HCT116 (cell line): ENCODE measurements at regions not wholly inside any gene's neighbourhood (a gene's known extent, or its start where the extent isn't known, plus 50 kb on each side); places are given as distances from the start of the nearest gene placed in this dataset.

Source experiments
- ATAC-seq: fragments of 200-7000 bp; cut with Tn5 transposase; 2 replicates; pipeline ENCODE4 v1.9.1; 2020; ENCODE audit warnings: mild to moderate bottlenecking, moderate library complexity
- BruUV-seq: library from RNA; stranded (reverse); fragments of 400-500 nt; replicated peaks from 2 replicates; lab custom pipeline; 2021; lab: Mats Ljungman, UMichigan
- CTCF ChIA-PET: fragments of 300-600 bp; sonication (Branson Sonifier 250); formaldehyde crosslinking; loops from one replicate; lab custom pipeline; 2021; ENCODE audit warnings: antibody characterized with exemption; lab: Charles Lee
- POLR2A ChIA-PET: fragments of 300-600, 350-600 bp; sonication (Branson Sonifier 250); formaldehyde crosslinking; loops from one replicate; lab custom pipeline; 2021; ENCODE audit warnings: antibody characterized with exemption; lab: Charles Lee
- RAD21 ChIA-PET, 2 experiments: fragments of 300-600 bp; sonication (Branson Sonifier 250); formaldehyde crosslinking; loops; one replicate each; lab custom pipeline; 2023; ENCODE audit warnings: low total read pairs in 2 of 2; ENCODE audit not compliant: uncharacterized antibody in 2 of 2, unreplicated experiment in 2 of 2, low non-redundant PET in 1 of 2; lab: Charles Lee
- DNase-seq: peaks from one replicate; pipeline ENCODE4 v3.0.0-alpha.2; 2010; ENCODE audit warnings: low read depth, low spot score
- H2AFZ ChIP-seq: fragments of 200-600 bp; shearing (Covaris generic), sonication (generic); 2 replicates; pipeline ENCODE4 v1.6.1; 2017; ENCODE audit warnings: low read depth, mixed run types, mixed read lengths, antibody characterized with exemption, low read length; ENCODE audit not compliant: poor library complexity, severe bottlenecking
- H3K27ac ChIP-seq: 2 replicates; pipeline ENCODE4 v1.5.1; 2012; ENCODE audit warnings: low read depth, low read length
- H3K27me3 ChIP-seq: fragments of 200-600 bp; sonication (generic); 2 replicates; pipeline ENCODE4 v1.6.1; 2016; ENCODE audit warnings: mixed run types, low read length, mixed read lengths; ENCODE audit not compliant: insufficient read depth
- H3K36me3 ChIP-seq, 2 experiments: fragments of 200-500 bp in 1 of 2; fragments of 200-600 bp in 1 of 2; sonication (Bioruptor generic) in 1 of 2; sonication (generic) in 1 of 2; 2 replicates each; pipeline versions ENCODE4 v1.5.1 to v1.6.1; 2014 to 2016; ENCODE audit warnings: low read length in 2 of 2, inconsistent platforms in 1 of 2, mixed read lengths in 1 of 2, mixed run types in 1 of 2; ENCODE audit not compliant: insufficient read depth in 2 of 2, control insufficient read depth in 1 of 2
- H3K4me1 ChIP-seq, 2 experiments: fragments of 200-600 bp in 1 of 2; sonication (generic) in 1 of 2; 2 replicates each; pipeline versions ENCODE4 v1.5.1 to v1.6.1; 2012 to 2017; ENCODE audit warnings: low read length in 2 of 2, inconsistent platforms in 1 of 2, mild to moderate bottlenecking in 1 of 2, mixed read lengths in 1 of 2, mixed run types in 1 of 2, moderate library complexity in 1 of 2; ENCODE audit not compliant: insufficient read depth in 2 of 2, control insufficient read depth in 1 of 2
- H3K4me2 ChIP-seq: fragments of 200-600 bp; sonication (generic); 2 replicates; pipeline ENCODE4 v1.6.1; 2017; ENCODE audit warnings: mixed run types, low read length, mixed read lengths
- H3K4me3 ChIP-seq, 2 experiments: fragments of 200-600 bp in 1 of 2; sonication (generic) in 1 of 2; replicated peaks in 1 of 2; 2 replicates each; pipeline ENCODE4 v1.5.1; 2011 to 2016; ENCODE audit warnings: low read length in 2 of 2, control low read depth in 1 of 2, low read depth in 1 of 2, mild to moderate bottlenecking in 1 of 2, mixed read lengths in 1 of 2, mixed run types in 1 of 2
- H3K79me2 ChIP-seq: fragments of 200-600 bp; sonication (generic); 2 replicates; pipeline ENCODE4 v1.6.1; 2017; ENCODE audit warnings: mild to moderate bottlenecking, mixed run types, low read length, moderate library complexity, mixed read lengths; ENCODE audit not compliant: insufficient read depth
- H3K9ac ChIP-seq: fragments of 200-600 bp; sonication (generic); 2 replicates; pipeline ENCODE4 v1.6.1; 2016; ENCODE audit warnings: low read length, mixed read lengths
- H3K9me2 ChIP-seq: fragments of 200-600 bp; sonication (generic), shearing (Covaris generic); 2 replicates; pipeline ENCODE4 v1.6.1; 2017; ENCODE audit warnings: mixed run types, mild to moderate bottlenecking, moderate library complexity; ENCODE audit not compliant: insufficient read depth
- H3K9me3 ChIP-seq, 2 experiments: fragments of 200-500 bp in 1 of 2; fragments of 200-600 bp in 1 of 2; sonication (Bioruptor generic) in 1 of 2; sonication (generic) in 1 of 2; 2 replicates each; pipeline ENCODE4 v1.6.1; 2014 to 2017; ENCODE audit warnings: low read length in 2 of 2, mixed read lengths in 2 of 2, inconsistent platforms in 1 of 2, low read depth in 1 of 2, mild to moderate bottlenecking in 1 of 2, mixed run types in 1 of 2, moderate library complexity in 1 of 2; ENCODE audit not compliant: control insufficient read depth in 1 of 2, insufficient read depth in 1 of 2
- H4K20me1 ChIP-seq: fragments of 200-600 bp; sonication (generic), shearing (Covaris generic); 2 replicates; pipeline ENCODE4 v1.6.1; 2017; ENCODE audit warnings: mixed run types, mild to moderate bottlenecking, moderate library complexity; ENCODE audit not compliant: insufficient read depth
- ATF3 ChIP-seq: IDR thresholded peaks from 2 replicates; pipeline ENCODE4 v1.6.1; 2012
- CBX3 ChIP-seq: IDR thresholded peaks from 2 replicates; pipeline ENCODE4 v1.6.1; 2012; ENCODE audit warnings: low read depth
- EGR1 ChIP-seq: IDR thresholded peaks from 2 replicates; pipeline ENCODE4 v1.6.1; 2012; ENCODE audit warnings: low read depth
- ELF1 ChIP-seq: IDR thresholded peaks from 2 replicates; pipeline ENCODE4 v1.6.1; 2012; ENCODE audit warnings: low read depth, borderline replicate concordance
- EZH2phosphoT487 ChIP-seq: fragments of 200-600 bp; IDR thresholded peaks from 2 replicates; pipeline ENCODE4 v1.6.1; 2018; ENCODE audit warnings: antibody characterized with exemption, borderline replicate concordance
- FOSL1 ChIP-seq: IDR thresholded peaks from 2 replicates; pipeline ENCODE4 v1.6.1; 2012; ENCODE audit warnings: low read depth
- JUND ChIP-seq: IDR thresholded peaks from 2 replicates; pipeline ENCODE4 v1.6.1; 2012
- POLR2A ChIP-seq: IDR thresholded peaks from 2 replicates; pipeline ENCODE4 v1.7.0; 2011; ENCODE audit warnings: borderline replicate concordance; ENCODE audit not compliant: insufficient read depth, insufficient read length; ENCODE audit errors: extremely low read depth
- POLR2AphosphoS5 ChIP-seq: IDR thresholded peaks from 2 replicates; pipeline ENCODE4 v1.6.1; 2011; ENCODE audit warnings: mild to moderate bottlenecking, low read depth, low read length, moderate library complexity
- RAD21 ChIP-seq: IDR thresholded peaks from 2 replicates; pipeline ENCODE4 v1.6.1; 2012; ENCODE audit warnings: low read depth, mild to moderate bottlenecking
- SIN3A ChIP-seq: IDR thresholded peaks from 2 replicates; pipeline ENCODE4 v1.6.1; 2012; ENCODE audit warnings: low read depth
- SP1 ChIP-seq: IDR thresholded peaks from 2 replicates; pipeline ENCODE4 v1.6.1; 2012; ENCODE audit warnings: low read depth
- TCF7L2 ChIP-seq: IDR thresholded peaks from 2 replicates; pipeline ENCODE4 v1.7.0; 2011; ENCODE audit warnings: borderline replicate concordance, inconsistent platforms; ENCODE audit not compliant: insufficient read depth, insufficient read length; ENCODE audit errors: extremely low read depth
- ZBTB33 ChIP-seq: IDR thresholded peaks from 2 replicates; pipeline ENCODE4 v1.6.1; 2011; ENCODE audit warnings: mild to moderate bottlenecking, low read length, moderate library complexity; ENCODE audit not compliant: insufficient replicate concordance; ENCODE audit errors: extremely low read depth
- ZFX ChIP-seq: fragments of 450-650 bp; IDR thresholded peaks from 2 replicates; pipeline ENCODE4 v1.6.1; 2017
- ZNF274 ChIP-seq: fragments of 200-500 bp; sonication (Bioruptor generic); IDR thresholded peaks from 2 replicates; pipeline ENCODE4 v1.6.1; 2014; ENCODE audit warnings: mild to moderate bottlenecking, low read depth, low read length, inconsistent platforms
- intact Hi-C: fragments of 100-400 bp; cut with micrococcal nuclease; formaldehyde crosslinking; loops from 2 replicates; pipeline ENCODE4 v1.10.0; 2022

GRCh38 chr2:199554026-199554425 is 96.3 kb upstream of the SATB2 start:
- no peak overlapping the region for H3K4me2 ChIP-seq
- H3K27me3 ChIP-seq = no peaks in the 10 kb centered on the region
- no peaks in the 10 kb centered on the region for H3K9me2 ChIP-seq
- CTCF ChIA-PET = interaction anchor here (0.7 kb wide), 1 partner anchor 46 kb away, joined by 3 read pairs; no protein-coding TSS in a partner anchor
- H4K20me1 ChIP-seq = no peaks in the 10 kb centered on the region
- H3K4me1 ChIP-seq = no peaks in the 10 kb centered on the region
- no peak overlapping the region for H3K4me3 ChIP-seq
- POLR2A ChIA-PET = no interaction called here
- intact Hi-C loops = no loop called here
- no peaks in the 10 kb centered on the region for H3K36me3 ChIP-seq
- H2AFZ ChIP-seq = no peak overlapping the region
- TF ChIP-seq EZH2phosphoT487 (no peak), FOSL1 (no peak), EGR1 (no peak), ZFX (no peak), TCF7L2 (no peak), SIN3A (no peak), POLR2AphosphoS5 (no peak), ELF1 (no peak), JUND (no peak), ZBTB33 (no peak), CBX3 (no peak), ATF3 (no peak), ZNF274 (no peak), SP1 (no peak), POLR2A (no peak), RAD21 (no peak)
- H3K9me3 ChIP-seq = no peaks in the 10 kb centered on the region
- RAD21 ChIA-PET = no interaction called here
- H3K9ac ChIP-seq = no peak overlapping the region
- no peak overlapping the region for H3K27ac ChIP-seq
- ATAC-seq (no peak), DNase-seq (no peak)
- BruUV-seq = no TSS peak
- H3K79me2 ChIP-seq = no peaks in the 10 kb centered on the region
